Keratinocyte (primary cell): ENCODE measurements at regions not wholly inside any gene's neighbourhood (a gene's known extent, or its start where the extent isn't known, plus 50 kb on each side); places are given as distances from the start of the nearest gene placed in this dataset.

Experiments used
- DNase-seq: peaks from one replicate; pipeline ENCODE4 v3.0.0-alpha.2; 2011; ENCODE audit warnings: low read depth, missing footprints, low spot score
- FAIRE-seq: peaks from 2 replicates; lab custom pipeline; 2011; peaks lifted over from hg19 to GRCh38; lab: Jason Lieb, UNC
- H2AFZ ChIP-seq: 2 replicates; pipeline ENCODE4 v1.6.0; 2012; ENCODE audit warnings: low read length, control low read depth, inconsistent platforms; ENCODE audit not compliant: control insufficient read depth
- H3K27ac ChIP-seq: 2 replicates; pipeline ENCODE4 v1.5.1; 2011; ENCODE audit warnings: low read length; ENCODE audit not compliant: control insufficient read depth, insufficient read depth
- H3K27me3 ChIP-seq: 3 replicates; pipeline ENCODE4 v1.6.0; 2011; ENCODE audit warnings: low read length; ENCODE audit not compliant: control insufficient read depth, insufficient read depth; ENCODE audit errors: extremely low read depth
- H3K36me3 ChIP-seq, 2 experiments: 2 replicates in 1 of 2; 3 replicates in 1 of 2; pipeline ENCODE4 v1.5.1; 2011; ENCODE audit warnings: low read length in 2 of 2, mild to moderate bottlenecking in 1 of 2; ENCODE audit not compliant: control insufficient read depth in 2 of 2, insufficient read depth in 2 of 2; ENCODE audit errors: extremely low read depth in 1 of 2
- H3K4me1 ChIP-seq: 3 replicates; pipeline ENCODE4 v1.5.1; 2011; ENCODE audit warnings: low read length; ENCODE audit not compliant: control insufficient read depth, insufficient read depth; ENCODE audit errors: extremely low read depth
- H3K4me2 ChIP-seq: 3 replicates; pipeline ENCODE4 v1.6.0; 2011; ENCODE audit warnings: low read depth, low read length; ENCODE audit not compliant: control insufficient read depth, insufficient read depth; ENCODE audit errors: extremely low read depth
- H3K4me3 ChIP-seq, 3 experiments: fragments of 200-600 bp in 1 of 3; sonication (generic) in 1 of 3; 2 replicates in 2 of 3; 3 replicates in 1 of 3; pipeline ENCODE4 v1.5.1; 2011 to 2016; ENCODE audit warnings: low read length in 3 of 3, mild to moderate bottlenecking in 3 of 3, control low read depth in 2 of 3, inconsistent platforms in 1 of 3, low read depth in 1 of 3, mixed read lengths in 1 of 3, mixed run types in 1 of 3, moderate library complexity in 1 of 3; ENCODE audit not compliant: control insufficient read depth in 2 of 3, insufficient read depth in 2 of 3; ENCODE audit errors: extremely low read depth in 1 of 3
- H3K79me2 ChIP-seq: 2 replicates; pipeline ENCODE4 v1.6.0; 2012; ENCODE audit warnings: low read length; ENCODE audit not compliant: control insufficient read depth, insufficient read depth
- H3K9ac ChIP-seq: 3 replicates; pipeline ENCODE4 v1.6.0; 2011; ENCODE audit warnings: low read length; ENCODE audit not compliant: control insufficient read depth, insufficient read depth; ENCODE audit errors: extremely low read depth
- H3K9me1 ChIP-seq: 3 replicates; pipeline ENCODE4 v1.6.0; 2011; ENCODE audit warnings: low read length; ENCODE audit not compliant: control insufficient read depth, insufficient read depth; ENCODE audit errors: extremely low read depth
- H3K9me3 ChIP-seq: 2 replicates; pipeline ENCODE4 v1.5.1; 2012; ENCODE audit warnings: low read depth, low read length; ENCODE audit not compliant: control insufficient read depth
- H4K20me1 ChIP-seq: 3 replicates; pipeline ENCODE4 v1.6.0; 2011; ENCODE audit warnings: low read length; ENCODE audit not compliant: control insufficient read depth, insufficient read depth; ENCODE audit errors: extremely low read depth
- EZH2 ChIP-seq: IDR thresholded peaks from one replicate; pipeline ENCODE4 v1.6.1; 2012; ENCODE audit warnings: inconsistent platforms, mild to moderate bottlenecking, low read length, moderate library complexity
- dilution Hi-C: fragments of 300-500 bp; cut with MboI; formaldehyde crosslinking; loops from one replicate; pipeline ENCODE4 v1.7.0; 2020; ENCODE audit warnings: low sequenced_read_pairs; ENCODE audit not compliant: extremely low pct_ligation_motif_present
- TF ChIP-seq, protein P1 (sequence below), 3 experiments: IDR thresholded peaks in 1 of 3; conservative IDR thresholded peaks in 1 of 3; optimal IDR thresholded peaks in 1 of 3; 2 replicates in 2 of 3; 3 replicates in 1 of 3; pipeline versions ENCODE3 to v1.5.1; 2011; ENCODE audit warnings: low read length in 3 of 3, mild to moderate bottlenecking in 3 of 3, moderate library complexity in 2 of 3, control low read depth in 1 of 3, inconsistent platforms in 1 of 3; ENCODE audit not compliant: insufficient read depth in 2 of 3; ENCODE audit errors: extremely low read depth in 1 of 3

DNA sequence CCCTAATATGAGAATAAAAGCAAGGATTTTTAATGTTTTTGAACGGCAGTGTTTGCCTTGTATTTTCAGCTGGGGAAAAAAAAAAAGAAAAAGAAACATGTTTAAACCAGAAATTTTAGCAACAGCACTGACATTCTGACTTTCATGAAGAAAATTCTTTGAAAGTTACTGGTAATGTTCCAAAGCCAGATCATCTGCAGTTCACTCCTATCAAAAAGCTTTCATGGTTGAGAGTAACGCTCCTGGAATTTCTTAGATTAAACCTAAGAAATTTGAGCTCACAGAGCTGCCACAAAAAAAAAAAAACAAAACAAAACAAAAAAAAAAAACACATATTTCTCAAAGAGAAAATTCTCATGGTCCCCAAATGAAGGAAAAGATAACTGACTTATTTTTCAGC lies 1106.7 kb downstream of the EFNB2 start:
- TF ChIP-seq, protein P1, sequence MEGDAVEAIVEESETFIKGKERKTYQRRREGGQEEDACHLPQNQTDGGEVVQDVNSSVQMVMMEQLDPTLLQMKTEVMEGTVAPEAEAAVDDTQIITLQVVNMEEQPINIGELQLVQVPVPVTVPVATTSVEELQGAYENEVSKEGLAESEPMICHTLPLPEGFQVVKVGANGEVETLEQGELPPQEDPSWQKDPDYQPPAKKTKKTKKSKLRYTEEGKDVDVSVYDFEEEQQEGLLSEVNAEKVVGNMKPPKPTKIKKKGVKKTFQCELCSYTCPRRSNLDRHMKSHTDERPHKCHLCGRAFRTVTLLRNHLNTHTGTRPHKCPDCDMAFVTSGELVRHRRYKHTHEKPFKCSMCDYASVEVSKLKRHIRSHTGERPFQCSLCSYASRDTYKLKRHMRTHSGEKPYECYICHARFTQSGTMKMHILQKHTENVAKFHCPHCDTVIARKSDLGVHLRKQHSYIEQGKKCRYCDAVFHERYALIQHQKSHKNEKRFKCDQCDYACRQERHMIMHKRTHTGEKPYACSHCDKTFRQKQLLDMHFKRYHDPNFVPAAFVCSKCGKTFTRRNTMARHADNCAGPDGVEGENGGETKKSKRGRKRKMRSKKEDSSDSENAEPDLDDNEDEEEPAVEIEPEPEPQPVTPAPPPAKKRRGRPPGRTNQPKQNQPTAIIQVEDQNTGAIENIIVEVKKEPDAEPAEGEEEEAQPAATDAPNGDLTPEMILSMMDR (optimal IDR thresholded peaks at IDR 0.05 in 1 of 3, IDR thresholded peaks at IDR 0.05 in 1 of 3, conservative IDR thresholded peaks at IDR 0.05 in 1 of 3; ENCODE audit: extremely low read depth in 1 of 3, insufficient read depth in 2 of 3, low read length in 3 of 3) = no peak
- TF ChIP-seq EZH2 = no peak
- Histone ChIP-seq H3K4me1 (peaks cover 3% of the 10 kb centered on the region), H3K9ac (no peak overlapping the region), H3K9me3 (no peaks in the 10 kb centered on the region), H3K9me1 (no peaks in the 10 kb centered on the region), H3K27ac (no peak overlapping the region), H3K36me3 (no peaks in the 10 kb centered on the region), H4K20me1 (no peaks in the 10 kb centered on the region), H3K79me2 (no peaks in the 10 kb centered on the region), H2AFZ (peak overlapping the region; percentile 78), H3K4me2 (no peak overlapping the region), H3K4me3 (no peak overlapping the region), H3K27me3 (no peaks in the 10 kb centered on the region)
- FAIRE-seq = no peak
- dilution Hi-C loops = no loop called here
- DNase-seq = no peak

DNA sequence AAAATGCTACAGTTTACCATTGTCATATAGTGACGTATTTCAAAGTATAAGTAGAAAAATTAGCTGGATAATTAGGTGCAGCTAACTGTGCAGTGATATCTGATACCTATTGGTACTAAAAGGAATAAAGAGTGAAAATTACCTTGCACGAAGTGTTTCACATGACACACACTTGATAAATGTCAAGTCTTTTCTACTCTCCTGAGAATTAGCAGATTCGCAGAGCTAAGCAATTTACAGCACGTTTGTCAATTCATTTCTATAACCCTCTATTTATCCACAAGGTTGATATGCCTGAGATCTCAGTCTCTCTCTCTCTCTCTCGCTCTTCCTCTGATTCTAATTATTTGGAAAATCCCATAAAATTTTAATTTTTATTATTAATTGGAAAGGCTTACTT lies 1109.0 kb downstream of the EFNB2 start:
- no peak for FAIRE-seq
- Histone ChIP-seq H3K4me3 (no peak overlapping the region), H3K4me2 (no peak overlapping the region)

More for the DNA sequence above, 1109.0 kb downstream of the EFNB2 start:
- Histone ChIP-seq H3K79me2 (no peaks in the 10 kb centered on the region), H3K27me3 (no peaks in the 10 kb centered on the region), H4K20me1 (no peaks in the 10 kb centered on the region), H3K9me3 (no peaks in the 10 kb centered on the region), H3K9ac (no peak overlapping the region), H2AFZ (no peak overlapping the region), H3K27ac (no peak overlapping the region), H3K9me1 (no peaks in the 10 kb centered on the region), H3K36me3 (no peaks in the 10 kb centered on the region), H3K4me1 (peaks cover 3% of the 10 kb centered on the region)
- dilution Hi-C loops = no loop called here
- no peak for DNase-seq
- TF ChIP-seq, protein P1 (optimal IDR thresholded peaks at IDR 0.05 in 1 of 3, IDR thresholded peaks at IDR 0.05 in 1 of 3, conservative IDR thresholded peaks at IDR 0.05 in 1 of 3; ENCODE audit: extremely low read depth in 1 of 3, insufficient read depth in 2 of 3, low read length in 3 of 3) = no peak
- no peak for TF ChIP-seq EZH2
